PFSK-1 (cell line): ENCODE measurements at regions not wholly inside any gene's neighbourhood (a gene's known extent, or its start where the extent isn't known, plus 50 kb on each side); places are given as distances from the start of the nearest gene placed in this dataset.

Experiments
- FOXP2 ChIP-seq: optimal IDR thresholded peaks from 2 replicates; pipeline ENCODE3; 2011; ENCODE audit warnings: borderline replicate concordance, control low read depth, inconsistent platforms; ENCODE audit not compliant: insufficient read depth; ENCODE audit errors: extremely low read length, extremely low read depth
- POLR2AphosphoS5 ChIP-seq: IDR thresholded peaks from 2 replicates; pipeline ENCODE4 v1.6.1; 2012; ENCODE audit warnings: low read depth, mild to moderate bottlenecking, control low read depth, low read length, moderate library complexity
- REST ChIP-seq, 2 experiments: IDR thresholded peaks; 2 replicates each; pipeline versions ENCODE4 v1.6.1 to v1.8.0; 2011 to 2012; ENCODE audit warnings: low read depth in 2 of 2, low read length in 2 of 2, control low read depth in 1 of 2, inconsistent platforms in 1 of 2, mild to moderate bottlenecking in 1 of 2, moderate library complexity in 1 of 2; ENCODE audit not compliant: insufficient read depth in 1 of 2
- SIN3A ChIP-seq: IDR thresholded peaks from 2 replicates; pipeline ENCODE4 v1.6.1; 2012; ENCODE audit warnings: mild to moderate bottlenecking, low read length, moderate library complexity, borderline replicate concordance; ENCODE audit not compliant: insufficient read depth
- TAF1 ChIP-seq: IDR thresholded peaks from 2 replicates; pipeline ENCODE4 v1.6.1; 2012; ENCODE audit warnings: low read length, control low read depth, borderline replicate concordance; ENCODE audit not compliant: insufficient read depth

- TF ChIP-seq POLR2AphosphoS5 (no peak), SIN3A (no peak), FOXP2 (no peak), REST (IDR thresholded peaks at IDR 0.05; ENCODE audit: insufficient read depth in 1 of 2, low read depth in 2 of 2, low read length in 2 of 2) (no peak), TAF1 (no peak)
These were observed 928.7 kb downstream of the KCNJ2 start for GRCh38 chr17:71098071-71098470.

GRCh38 chr17:71099003-71099714 is 929.8 kb downstream of the KCNJ2 start:
- TF ChIP-seq POLR2AphosphoS5, result no peak
- no peak for TF ChIP-seq TAF1
- no peak for TF ChIP-seq REST (IDR thresholded peaks at IDR 0.05; ENCODE audit: insufficient read depth in 1 of 2, low read depth in 2 of 2, low read length in 2 of 2)
- no peak for TF ChIP-seq FOXP2
- TF ChIP-seq SIN3A, result no peak

- TF ChIP-seq SIN3A (no peak), POLR2AphosphoS5 (no peak), FOXP2 (no peak), TAF1 (no peak)
These were observed 933.4 kb downstream of the KCNJ2 start for GRCh38 chr17:71102777-71103176.

GRCh38 chr17:71104225-71104624 is 934.9 kb downstream of the KCNJ2 start:
- TF ChIP-seq FOXP2 (no peak), SIN3A (no peak), REST (IDR thresholded peaks at IDR 0.05; ENCODE audit: insufficient read depth in 1 of 2, low read depth in 2 of 2, low read length in 2 of 2) (no peak), POLR2AphosphoS5 (no peak), TAF1 (no peak)

GRCh38 chr17:71107136-71107535 is 937.8 kb downstream of the KCNJ2 start:
- no peak for TF ChIP-seq POLR2AphosphoS5
- no peak for TF ChIP-seq REST (IDR thresholded peaks at IDR 0.05; ENCODE audit: insufficient read depth in 1 of 2, low read depth in 2 of 2, low read length in 2 of 2)
- no peak for TF ChIP-seq TAF1
- TF ChIP-seq SIN3A, result no peak
- TF ChIP-seq FOXP2, result no peak
